NCI-H226 (cell line): ENCODE measurements at regions not wholly inside any gene's neighbourhood (a gene's known extent, or its start where the extent isn't known, plus 50 kb on each side); places are given as distances from the start of the nearest gene placed in this dataset.
"Not testable (repeated sequence)": the region's sequence is repeated elsewhere in the genome, so short reads cannot be mapped to it uniquely, and the experiment has no call there.

Source experiments
- DNase-seq: peaks from one replicate; pipeline ENCODE4 v3.0.0-alpha.2; 2015

DNA sequence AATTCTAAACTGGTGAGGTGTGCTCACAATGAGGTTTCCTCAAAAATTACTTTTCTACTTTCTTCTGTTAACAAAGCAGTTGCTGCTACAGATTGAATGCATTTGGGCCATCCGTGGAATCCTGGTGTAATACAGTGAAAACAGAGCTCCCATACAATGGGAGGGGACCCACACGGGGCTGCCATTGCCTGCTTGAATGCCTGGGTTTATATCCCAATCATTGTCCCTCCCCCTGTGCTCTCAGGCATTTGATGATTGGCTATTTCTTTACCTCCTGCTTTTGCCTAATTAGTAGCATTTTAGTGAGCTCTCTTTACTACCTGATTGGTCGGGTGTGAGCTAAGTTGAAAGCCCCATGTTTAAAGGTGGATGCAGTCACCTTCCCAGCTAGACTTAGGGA, 52.9 kb upstream of the CSF1 start:
- DNase-seq = not testable (repeated sequence)

GRCh38 chr1:109855986-109856385, 54.7 kb upstream of the CSF1 start:
- not testable (repeated sequence) for DNase-seq

DNA sequence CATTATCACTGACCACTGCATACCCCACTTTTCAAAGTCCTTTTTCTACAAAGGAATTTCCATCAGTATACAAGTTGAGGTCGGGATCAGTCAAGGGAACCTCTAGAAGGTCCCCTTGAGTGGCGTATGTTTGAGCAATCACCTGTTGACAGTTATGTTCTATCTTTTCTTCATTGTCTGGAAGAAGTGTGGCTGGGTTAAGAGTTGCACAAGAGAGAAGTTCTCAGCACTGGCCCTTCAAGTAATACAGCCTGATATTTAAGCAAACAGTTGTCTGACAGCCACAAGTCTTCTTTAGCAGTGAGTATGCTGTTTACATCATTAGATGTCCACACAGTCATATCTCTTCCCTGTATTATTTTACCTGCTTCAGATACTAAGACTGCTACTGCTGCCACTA, 56.7 kb upstream of the CSF1 start:
- not testable (repeated sequence) for DNase-seq

DNA sequence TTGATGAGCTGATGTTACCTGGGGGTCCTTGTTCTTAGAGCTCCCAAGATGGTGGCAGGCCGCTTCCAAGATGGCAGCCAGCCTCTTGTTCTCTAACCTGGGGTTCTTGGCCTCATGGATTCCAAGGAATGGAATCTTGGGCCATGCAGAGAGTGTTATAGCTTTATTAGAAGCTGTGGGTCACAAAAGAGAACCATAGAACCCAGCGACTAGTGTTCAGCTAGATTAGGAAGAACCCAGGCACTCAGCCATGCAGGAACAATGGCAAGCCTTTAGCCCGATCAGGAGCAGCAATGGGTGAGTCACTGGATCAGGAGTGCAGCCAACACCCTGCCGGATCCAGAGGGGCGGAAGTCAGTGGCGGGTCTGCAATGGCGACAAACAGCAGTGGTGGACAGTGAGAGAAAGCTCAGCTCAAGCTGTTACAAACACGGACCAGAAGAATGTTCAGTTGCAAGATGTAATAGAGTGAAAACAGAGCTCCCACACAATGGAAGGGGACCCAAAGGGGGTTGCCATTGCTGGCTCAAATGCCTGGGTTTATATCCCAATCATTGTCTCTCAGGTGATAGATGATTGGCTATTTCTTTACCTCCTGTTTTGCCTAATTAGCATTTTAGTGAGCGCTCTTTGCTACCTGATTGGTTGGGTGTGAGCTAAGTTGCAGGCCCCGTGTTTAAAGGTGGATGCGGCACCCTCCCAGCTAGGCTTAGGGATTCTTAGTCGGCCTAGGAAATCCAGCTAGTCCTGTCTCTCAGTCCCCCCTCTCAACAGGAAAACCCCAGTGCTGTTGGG, 58.2 kb upstream of the CSF1 start:
- DNase-seq = peak; percentile 39

- peak; percentile 64 for DNase-seq
Observed at GRCh38 chr1:109850827-109851226, 59.8 kb upstream of the CSF1 start.

- DNase-seq = peak; percentile 59
Observed at GRCh38 chr1:109850194-109850593, 60.5 kb upstream of the CSF1 start.

GRCh38 chr1:109849655-109850054, 61.0 kb upstream of the CSF1 start:
- no peak for DNase-seq

DNA sequence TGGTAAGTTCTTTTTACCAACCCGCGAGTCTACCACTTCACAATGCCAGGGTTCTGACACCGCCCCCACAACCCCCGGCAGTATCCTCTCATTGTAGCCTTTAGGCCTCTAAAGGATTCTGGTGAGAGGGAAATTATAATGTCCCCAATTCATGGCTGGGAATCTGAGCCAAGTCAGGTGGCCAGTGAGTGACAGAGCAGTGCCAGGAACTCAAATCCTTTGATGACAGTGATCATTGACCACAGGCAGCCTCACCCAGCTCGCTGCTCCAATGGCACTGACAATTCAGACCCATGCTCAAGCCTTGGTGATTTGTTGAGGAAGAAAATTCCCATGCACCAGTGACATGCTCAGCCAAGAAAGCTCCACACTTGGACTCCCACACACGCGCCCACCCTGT, 63.4 kb upstream of the CSF1 start:
- no peak for DNase-seq

- DNase-seq = no peak
Observed at GRCh38 chr1:109846846-109847245, 63.8 kb upstream of the CSF1 start.

- no peak for DNase-seq
Observed at GRCh38 chr1:109846162-109846561, 64.5 kb upstream of the CSF1 start.

DNA sequence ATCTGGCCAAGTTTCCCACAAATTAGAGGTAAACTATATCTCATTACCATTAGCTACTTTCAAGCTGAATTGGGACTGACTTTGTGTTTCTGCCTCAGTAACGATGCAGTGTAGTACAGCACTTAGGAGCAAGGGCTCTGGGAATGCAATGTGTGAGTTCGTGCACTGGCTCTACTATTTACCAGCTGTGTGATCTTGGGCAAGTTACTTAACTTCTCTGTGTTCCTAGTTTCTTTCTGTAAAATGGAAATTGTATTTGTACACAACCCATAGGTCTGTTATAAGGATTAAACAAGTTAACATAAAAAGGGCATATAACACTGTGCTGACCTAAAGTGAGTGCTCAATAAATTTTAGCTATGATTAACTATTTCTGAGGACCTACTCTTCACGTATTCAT, 65.0 kb upstream of the CSF1 start:
- no peak for DNase-seq

- no peak for DNase-seq
Observed at GRCh38 chr1:109844609-109845008, 66.0 kb upstream of the CSF1 start.

DNA sequence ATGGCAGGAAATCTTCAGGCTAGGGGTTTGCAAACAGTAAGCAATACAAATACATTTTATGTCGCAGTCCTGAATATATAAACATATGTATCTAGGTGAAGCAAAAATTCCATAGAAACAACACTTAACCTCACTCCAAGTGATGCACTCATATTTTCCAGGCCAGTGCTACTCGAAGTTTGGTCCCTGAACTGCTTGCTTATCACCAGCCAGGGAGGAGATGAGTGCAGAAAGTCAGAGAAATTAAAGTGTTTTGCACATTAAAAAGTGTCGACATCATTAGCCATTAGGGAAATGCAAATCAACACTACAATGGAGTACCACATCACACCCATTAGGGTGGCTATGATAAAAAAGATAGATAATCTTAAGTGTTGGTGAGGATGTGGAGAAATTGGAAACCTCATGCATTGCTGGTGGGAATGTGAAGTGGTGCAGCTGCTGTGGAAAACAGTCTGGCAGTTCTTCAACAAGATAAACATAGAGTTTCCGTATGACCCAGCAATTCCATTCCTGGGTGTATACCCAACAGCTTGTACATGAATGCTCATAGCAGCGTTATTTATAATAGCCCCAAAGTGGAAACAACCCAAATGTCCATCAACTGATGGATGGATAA, 70.5 kb upstream of the CSF1 start:
- DNase-seq = no peak

GRCh38 chr1:109839276-109839675, 71.4 kb upstream of the CSF1 start:
- DNase-seq = peak; percentile 78

GRCh38 chr1:109838838-109839240, 71.8 kb upstream of the CSF1 start:
- peak; percentile 85 for DNase-seq

- DNase-seq = peak; percentile 26
Observed at GRCh38 chr1:109837852-109838570, 72.6 kb upstream of the CSF1 start.

GRCh38 chr1:109835645-109836044, 71.9 kb upstream of the EPS8L3 start:
- DNase-seq = not testable (repeated sequence)

DNA sequence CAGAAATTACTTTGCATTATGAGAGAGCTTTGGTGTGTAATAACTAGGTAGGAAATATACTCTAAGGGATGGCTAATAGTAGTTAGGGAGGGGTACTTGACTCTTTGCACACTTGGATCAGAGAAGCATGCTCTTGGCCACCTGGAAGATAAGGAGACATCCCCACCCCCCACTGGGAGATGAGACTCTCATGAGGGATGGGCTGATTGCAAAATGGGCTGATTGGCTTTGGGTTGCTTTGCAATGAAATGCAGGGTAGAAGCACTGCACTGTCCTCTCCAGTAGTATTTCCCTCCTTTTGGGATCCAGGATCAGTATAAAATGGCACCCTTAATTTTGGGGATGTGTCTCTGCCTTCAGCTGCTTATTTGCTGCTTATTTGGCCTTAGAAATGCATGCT, 71.2 kb upstream of the EPS8L3 start:
- DNase-seq = no peak

- DNase-seq = no peak
Observed at GRCh38 chr1:109832945-109833344, 69.2 kb upstream of the EPS8L3 start.

DNA sequence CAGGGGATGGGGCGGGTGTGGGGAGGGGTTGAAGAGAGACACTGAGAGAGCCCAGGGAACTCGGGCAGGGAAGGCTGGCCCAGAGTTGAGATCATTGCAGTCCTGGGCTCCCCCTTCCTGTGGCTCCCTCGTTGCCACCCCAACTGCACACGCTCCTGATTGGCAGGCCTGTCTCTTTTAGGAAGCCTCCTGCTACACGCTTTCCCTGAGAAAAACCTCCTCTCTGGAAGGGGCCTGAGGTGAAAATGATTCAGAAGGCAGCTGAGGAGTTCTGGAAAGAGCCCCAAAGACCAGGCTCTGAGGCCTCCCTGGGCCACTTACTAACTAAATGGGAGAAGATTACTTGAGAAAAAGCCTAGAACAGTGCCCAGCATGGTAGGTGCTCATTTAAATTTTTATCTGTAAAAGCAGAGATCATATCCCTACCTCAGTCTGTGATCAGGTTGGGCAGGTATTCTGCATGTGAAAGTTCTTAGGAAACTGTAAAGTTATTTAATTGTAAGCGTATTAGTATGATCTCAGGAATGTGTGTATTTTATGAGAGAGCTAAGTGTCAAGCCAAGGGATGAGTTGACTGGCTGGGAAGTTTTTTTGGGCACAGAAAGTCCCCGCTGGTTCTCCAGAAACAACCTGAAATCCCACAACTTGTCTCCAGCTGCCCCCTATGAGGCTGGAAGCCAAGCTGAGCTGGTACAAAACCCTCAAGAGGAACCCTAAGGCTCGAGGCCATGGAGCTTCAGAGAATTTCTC, 65.2 kb upstream of the EPS8L3 start:
- DNase-seq = peak; percentile 65

GRCh38 chr1:109827986-109828385, 64.3 kb upstream of the EPS8L3 start:
- DNase-seq = no peak

DNA sequence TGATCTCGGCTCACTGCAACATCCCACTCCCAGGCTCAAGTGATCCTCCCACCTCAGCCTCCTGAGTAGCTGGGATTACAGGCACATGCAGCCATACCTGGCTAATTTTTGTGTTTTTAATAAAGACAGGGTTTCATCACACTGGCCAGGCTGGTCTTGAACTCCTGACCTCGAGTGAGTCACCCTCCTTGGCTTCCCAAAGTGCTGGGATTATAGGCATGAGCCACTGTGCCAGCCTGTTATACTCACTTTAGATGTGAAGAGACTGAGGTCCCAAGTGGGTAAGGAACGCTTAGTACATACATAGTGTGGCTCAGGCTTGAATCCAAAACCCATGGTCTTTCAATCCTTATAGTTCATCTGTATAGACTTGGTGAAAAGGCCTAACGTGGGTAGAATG, 63.7 kb upstream of the EPS8L3 start:
- peak; percentile 24 for DNase-seq

GRCh38 chr1:109826930-109827349, 63.2 kb upstream of the EPS8L3 start:
- DNase-seq = no peak
